DMS53 (cell line): ENCODE measurements at regions not wholly inside any gene's neighbourhood (a gene's known extent, or its start where the extent isn't known, plus 50 kb on each side); places are given as distances from the start of the nearest gene placed in this dataset.

ENCODE experiments used
- DNase-seq: peaks from one replicate; lab custom pipeline; 2025; lab: John Stamatoyannopoulos, UW

GRCh38 chr3:135393898-135394525 lies 571.5 kb upstream of the PPP2R3A start:
- DNase-seq, result no peak

- DNase-seq, result peak; percentile 10
These were observed 553.1 kb upstream of the PPP2R3A start for GRCh38 chr3:135412475-135412874.

GRCh38 chr3:135416182-135416581 lies 549.3 kb upstream of the PPP2R3A start:
- DNase-seq, result no peak

- no peak for DNase-seq
These were observed 546.4 kb upstream of the PPP2R3A start for GRCh38 chr3:135419155-135419554.

- no peak for DNase-seq
These were observed 539.0 kb upstream of the PPP2R3A start for GRCh38 chr3:135426508-135426907.

GRCh38 chr3:135432402-135432801 lies 533.1 kb upstream of the PPP2R3A start:
- DNase-seq, result no peak

- peak; percentile 29 for DNase-seq
These were observed 526.5 kb upstream of the PPP2R3A start for GRCh38 chr3:135438889-135439597.

GRCh38 chr3:135439632-135440031 lies 525.9 kb upstream of the PPP2R3A start:
- peak; percentile 16 for DNase-seq

- DNase-seq, result peak; percentile 10
These were observed 525.3 kb upstream of the PPP2R3A start for GRCh38 chr3:135440233-135440632.

GRCh38 chr3:135440746-135441145 lies 524.8 kb upstream of the PPP2R3A start:
- DNase-seq, result no peak

- DNase-seq, result no peak
These were observed 521.5 kb upstream of the PPP2R3A start for GRCh38 chr3:135444058-135444457.

GRCh38 chr3:135447483-135447882 lies 518.0 kb upstream of the PPP2R3A start:
- no peak for DNase-seq

- DNase-seq, result no peak
These were observed 517.0 kb upstream of the PPP2R3A start for GRCh38 chr3:135448520-135448919.

- no peak for DNase-seq
These were observed 516.5 kb upstream of the PPP2R3A start for GRCh38 chr3:135449046-135449445.

- peak; percentile 2 for DNase-seq
These were observed 514.3 kb upstream of the PPP2R3A start for GRCh38 chr3:135451037-135451785.

GRCh38 chr3:135452881-135453280 lies 512.6 kb upstream of the PPP2R3A start:
- no peak for DNase-seq

GRCh38 chr3:135453326-135453725 lies 512.2 kb upstream of the PPP2R3A start:
- DNase-seq, result no peak

GRCh38 chr3:135454890-135455289 lies 510.6 kb upstream of the PPP2R3A start:
- DNase-seq, result no peak

- DNase-seq, result peak; percentile 21
These were observed 509.3 kb upstream of the PPP2R3A start for GRCh38 chr3:135456108-135456790.

- no peak for DNase-seq
These were observed 506.8 kb upstream of the PPP2R3A start for GRCh38 chr3:135458541-135459322.

GRCh38 chr3:135460273-135460672 lies 505.3 kb upstream of the PPP2R3A start:
- DNase-seq, result no peak

- DNase-seq, result no peak
These were observed 493.6 kb upstream of the PPP2R3A start for GRCh38 chr3:135471911-135472310.
